BE2C (cell line): ENCODE measurements at regions not wholly inside any gene's neighbourhood (a gene's known extent, or its start where the extent isn't known, plus 50 kb on each side); places are given as distances from the start of the nearest gene placed in this dataset.

Source experiments
- DNase-seq: peaks from one replicate; pipeline ENCODE4 v3.0.0-alpha.2; 2020
- H3K27me3 ChIP-seq: fragments of 250-450 bp; sonication (Bioruptor Pico); 2 replicates; pipeline ENCODE4 v1.5.1; 2020; ENCODE audit warnings: mild to moderate bottlenecking
- H3K36me3 ChIP-seq: fragments of 250-450 bp; sonication (Bioruptor Pico); 2 replicates; pipeline ENCODE4 v1.5.1; 2020; ENCODE audit warnings: mild to moderate bottlenecking
- H3K4me1 ChIP-seq: fragments of 250-450 bp; sonication (Bioruptor Pico); 2 replicates; pipeline ENCODE4 v1.5.1; 2020
- H3K4me3 ChIP-seq: 2 replicates; pipeline ENCODE4 v1.5.1; 2011; ENCODE audit warnings: low read depth, low read length
- H3K9me3 ChIP-seq: fragments of 250-450 bp; sonication (Bioruptor Pico); 2 replicates; pipeline ENCODE4 v1.5.1; 2020
- CTCF ChIP-seq: IDR thresholded peaks from 2 replicates; pipeline ENCODE4 v1.5.1; 2012; ENCODE audit warnings: mild to moderate bottlenecking, low read depth, low read length

DNA sequence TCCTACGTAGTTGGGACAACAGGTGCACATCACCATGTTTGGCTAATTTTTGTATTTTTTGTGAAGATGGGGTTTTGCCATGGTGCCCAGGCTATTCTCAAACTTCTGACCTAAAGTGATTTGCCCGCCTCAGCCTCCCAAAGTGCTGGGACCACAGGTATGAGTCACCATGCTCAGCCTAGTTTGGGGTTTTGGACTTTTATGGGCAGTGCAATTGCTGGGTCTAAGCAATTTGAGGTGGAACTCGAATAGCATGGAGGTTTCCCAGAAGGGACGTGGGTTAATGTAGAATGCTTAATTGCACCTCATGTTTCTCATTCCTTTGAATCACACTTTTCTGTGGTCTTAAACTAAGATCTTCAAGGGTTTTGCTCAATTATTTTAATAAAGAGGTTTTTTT lies 102.3 kb upstream of the EPHA4 start:
- no peak overlapping the region for H3K4me3 ChIP-seq
- no peak for DNase-seq
- no peaks in the 10 kb centered on the region for H3K4me1 ChIP-seq
- H3K36me3 ChIP-seq, result no peaks in the 10 kb centered on the region
- no peaks in the 10 kb centered on the region for H3K27me3 ChIP-seq
- no peaks in the 10 kb centered on the region for H3K9me3 ChIP-seq
- TF ChIP-seq CTCF, result no peak

- DNase-seq, result no peak
- TF ChIP-seq CTCF, result no peak
- no peaks in the 10 kb centered on the region for H3K27me3 ChIP-seq
- no peaks in the 10 kb centered on the region for H3K36me3 ChIP-seq
- H3K4me3 ChIP-seq, result no peak overlapping the region
- H3K4me1 ChIP-seq, result no peaks in the 10 kb centered on the region
- no peaks in the 10 kb centered on the region for H3K9me3 ChIP-seq
Measured at GRCh38 chr2:221673248-221673647, 101.1 kb upstream of the EPHA4 start.

DNA sequence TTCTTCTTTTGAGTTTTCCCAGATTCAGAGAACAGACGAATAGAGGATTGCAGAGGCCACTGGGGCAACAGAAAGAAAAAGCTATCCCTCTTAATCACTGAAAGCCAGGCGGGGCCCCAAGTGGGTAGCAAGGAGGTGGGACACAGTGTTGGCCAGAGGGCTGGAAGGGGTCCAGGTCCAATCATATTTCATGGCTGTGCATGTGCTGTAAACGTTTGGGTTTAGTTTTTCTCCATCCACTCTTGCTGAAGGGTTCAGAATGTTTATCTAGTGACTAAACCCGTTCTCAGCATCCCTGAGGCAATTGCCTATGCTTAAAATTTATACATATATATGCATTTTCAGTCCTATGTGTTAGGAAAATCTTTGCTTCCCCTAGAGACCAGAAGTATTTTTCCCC lies 99.4 kb upstream of the EPHA4 start:
- no peak for TF ChIP-seq CTCF
- Histone ChIP-seq H3K9me3 (no peaks in the 10 kb centered on the region), H3K4me3 (no peak overlapping the region), H3K4me1 (no peaks in the 10 kb centered on the region), H3K36me3 (no peaks in the 10 kb centered on the region), H3K27me3 (no peaks in the 10 kb centered on the region)
- no peak for DNase-seq

GRCh38 chr2:221662689-221663391 lies 90.7 kb upstream of the EPHA4 start:
- no peak for TF ChIP-seq CTCF
- no peak overlapping the region for H3K4me3 ChIP-seq
- no peaks in the 10 kb centered on the region; the same call in none of the 2 replicates for H3K9me3 ChIP-seq
- H3K4me1 ChIP-seq, result no peaks in the 10 kb centered on the region
- DNase-seq, result no peak
- no peaks in the 10 kb centered on the region for H3K36me3 ChIP-seq
- no peaks in the 10 kb centered on the region for H3K27me3 ChIP-seq

DNA sequence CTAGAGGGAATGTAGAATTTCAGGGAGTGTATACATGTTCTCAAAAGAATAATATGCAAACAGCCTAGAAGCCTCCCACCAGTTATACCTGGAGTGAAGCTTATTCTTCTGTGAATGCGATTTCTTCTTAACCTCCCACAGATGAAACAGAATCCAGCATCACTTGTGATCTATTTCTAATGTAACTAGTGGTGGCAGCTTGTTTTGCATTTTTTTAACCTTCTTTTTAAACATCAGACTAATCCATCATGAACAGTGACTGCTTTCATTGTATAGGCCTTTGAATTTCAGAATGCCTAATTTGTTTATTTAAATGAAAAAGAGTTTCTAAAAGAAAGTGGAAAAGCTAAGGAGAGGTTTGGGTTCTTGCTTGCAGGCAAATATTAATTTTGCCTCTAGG lies 85.7 kb upstream of the EPHA4 start:
- H3K4me1 ChIP-seq, result no peaks in the 10 kb centered on the region
- no peaks in the 10 kb centered on the region for H3K27me3 ChIP-seq
- H3K9me3 ChIP-seq, result no peaks in the 10 kb centered on the region; the same call in 1 of the 2 replicates
- no peak for DNase-seq
- H3K4me3 ChIP-seq, result no peak overlapping the region
- no peak for TF ChIP-seq CTCF
- H3K36me3 ChIP-seq, result no peaks in the 10 kb centered on the region

DNA sequence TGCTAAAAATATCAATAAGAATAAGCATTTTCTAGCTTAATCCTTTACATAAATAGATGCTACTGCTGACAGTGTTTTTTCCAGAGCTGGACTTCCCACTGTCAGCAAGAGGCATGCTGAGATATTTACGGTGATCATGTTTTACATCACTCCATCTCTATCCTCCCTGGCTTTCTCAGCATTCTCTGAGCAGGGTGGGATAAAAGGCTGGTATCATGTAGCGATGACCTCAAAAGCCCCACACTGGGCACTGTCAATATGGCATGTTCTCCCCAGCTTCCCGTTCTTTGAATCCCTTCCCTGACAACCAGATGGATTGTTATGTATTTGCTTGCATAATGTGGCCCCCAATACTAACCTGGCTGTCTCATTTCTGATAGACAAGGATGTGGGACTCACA lies 83.2 kb upstream of the EPHA4 start:
- Histone ChIP-seq H3K4me3 (no peak overlapping the region), H3K9me3 (no peaks in the 10 kb centered on the region; the same call in 1 of the 2 replicates), H3K4me1 (no peaks in the 10 kb centered on the region), H3K36me3 (no peaks in the 10 kb centered on the region), H3K27me3 (no peaks in the 10 kb centered on the region)
- DNase-seq, result no peak
- TF ChIP-seq CTCF, result no peak
